D341Med (cell line): ENCODE measurements at regions not wholly inside any gene's neighbourhood (a gene's known extent, or its start where the extent isn't known, plus 50 kb on each side); places are given as distances from the start of the nearest gene placed in this dataset.
A peak's percentile ranks its signal among the peaks of the same experiment; 100 is the strongest.
"Not testable (repeated sequence)": the region's sequence is repeated elsewhere in the genome, so short reads cannot be mapped to it uniquely, and the experiment has no call there.

Source experiments
- DNase-seq: peaks from one replicate; pipeline ENCODE4 v3.0.0; 2012; ENCODE audit warnings: low spot score

DNA sequence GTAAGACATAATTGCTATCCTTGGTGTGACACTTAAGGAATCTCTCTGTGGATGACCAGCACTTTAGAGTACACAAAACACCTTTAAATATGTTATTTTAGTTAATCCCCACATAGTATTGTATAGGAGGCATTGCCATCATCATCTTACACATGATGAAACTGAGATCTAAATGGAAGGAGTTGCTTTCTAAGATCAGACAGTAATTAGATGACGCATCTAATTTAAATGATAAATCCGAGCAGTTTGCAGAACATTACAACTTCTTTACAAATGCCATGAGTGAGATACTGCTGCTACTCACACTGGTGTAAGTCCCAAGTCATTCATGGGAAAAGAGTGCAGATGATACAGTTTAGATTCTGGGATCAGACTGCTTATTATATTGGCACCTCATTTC lies 431.9 kb downstream of the MFSD1 start:
- DNase-seq = no peak

DNA sequence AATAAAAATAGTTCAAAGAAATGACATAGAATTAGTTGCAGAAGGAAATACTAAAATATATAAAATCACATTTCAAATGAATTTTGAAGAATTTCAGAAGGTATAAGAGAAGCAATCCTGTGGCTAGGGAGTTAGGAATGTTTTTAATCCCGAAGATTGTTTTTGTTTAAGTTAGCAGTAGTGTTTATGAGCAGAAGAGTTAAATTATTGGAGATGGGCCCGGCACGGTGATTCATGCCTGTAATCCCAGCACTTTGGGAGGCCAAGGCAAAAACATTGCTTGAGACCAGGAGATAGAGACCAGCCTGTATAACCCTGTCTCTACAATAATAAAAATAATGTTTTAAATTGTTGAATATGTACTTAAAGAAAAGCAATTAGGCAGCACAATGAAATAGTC lies 432.5 kb downstream of the MFSD1 start:
- no peak for DNase-seq

DNA sequence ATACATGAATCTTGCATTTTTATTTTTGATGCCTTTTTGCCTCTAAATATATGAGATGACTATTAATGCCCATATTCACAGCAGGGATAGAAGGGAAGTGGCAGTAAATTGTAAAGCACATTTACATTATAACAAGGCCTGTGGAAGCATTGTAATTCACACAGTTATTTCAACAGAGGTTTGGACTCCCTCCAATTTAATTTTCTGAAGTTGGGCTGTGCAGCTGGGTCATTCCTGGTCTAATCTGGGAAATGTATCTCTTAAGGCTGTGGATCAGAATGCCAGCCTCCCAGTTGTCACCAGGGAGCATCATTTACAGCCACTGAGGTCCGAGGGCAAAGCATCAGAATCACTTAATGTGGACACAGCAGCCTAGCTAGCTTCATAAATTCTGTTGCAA lies 434.5 kb downstream of the MFSD1 start:
- DNase-seq = no peak

DNA sequence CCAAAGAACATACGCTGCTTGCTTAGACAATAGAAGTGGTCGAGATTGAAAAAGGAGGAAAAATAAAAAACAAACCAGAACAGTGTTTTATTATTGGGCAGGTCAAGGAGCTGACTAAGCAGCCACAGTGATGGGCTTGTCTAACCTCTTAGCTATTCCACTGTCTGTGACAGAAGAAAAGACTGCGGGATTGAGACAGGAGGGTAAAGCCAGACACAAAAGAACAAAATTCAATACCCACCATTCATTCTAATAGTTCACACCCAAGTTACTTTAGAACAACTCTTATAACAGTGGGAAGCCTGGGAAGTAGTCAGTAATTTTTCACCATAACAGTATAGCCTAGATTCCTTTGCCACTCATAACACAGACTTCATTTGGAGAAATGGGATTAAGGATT lies 435.4 kb downstream of the MFSD1 start:
- no peak for DNase-seq

DNA sequence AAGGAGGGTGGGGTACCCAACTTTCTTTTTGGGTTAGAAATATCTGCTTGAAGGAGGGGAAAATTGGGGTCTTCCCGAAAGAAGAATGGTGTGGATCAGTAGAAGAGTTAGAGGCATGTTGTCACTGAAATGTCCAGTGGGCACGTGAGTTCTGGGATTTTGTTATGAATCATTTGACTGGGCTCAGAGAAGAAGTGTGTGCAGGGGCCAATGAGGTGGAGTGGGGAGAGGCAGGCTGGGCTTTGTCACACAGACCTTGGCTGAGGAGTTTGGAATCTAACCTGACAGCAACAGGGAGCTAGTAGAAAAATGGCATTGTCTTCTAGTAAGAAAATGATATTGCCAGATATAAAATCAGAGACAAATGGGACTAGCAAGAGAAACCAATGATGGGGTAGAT lies 436.8 kb downstream of the MFSD1 start:
- no peak for DNase-seq

DNA sequence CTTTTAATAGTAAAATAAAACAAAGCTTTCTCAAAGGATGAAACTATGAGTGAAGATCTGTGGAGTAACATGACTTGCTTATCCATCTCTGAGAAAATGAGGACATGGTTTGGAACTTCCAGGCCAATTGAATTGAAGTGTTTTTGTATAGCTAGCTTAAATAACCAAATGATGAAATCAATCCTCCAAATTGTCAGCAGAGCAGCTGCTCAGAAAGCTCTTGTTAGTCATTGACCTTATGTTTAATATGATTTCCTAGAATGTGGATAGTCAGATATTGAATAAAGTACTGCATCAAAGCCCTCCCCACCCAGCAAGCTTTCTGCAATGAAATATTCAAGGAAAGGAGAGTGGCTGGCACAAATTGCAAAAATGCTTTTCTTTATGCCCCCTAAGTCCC lies 437.2 kb downstream of the MFSD1 start:
- no peak for DNase-seq

DNA sequence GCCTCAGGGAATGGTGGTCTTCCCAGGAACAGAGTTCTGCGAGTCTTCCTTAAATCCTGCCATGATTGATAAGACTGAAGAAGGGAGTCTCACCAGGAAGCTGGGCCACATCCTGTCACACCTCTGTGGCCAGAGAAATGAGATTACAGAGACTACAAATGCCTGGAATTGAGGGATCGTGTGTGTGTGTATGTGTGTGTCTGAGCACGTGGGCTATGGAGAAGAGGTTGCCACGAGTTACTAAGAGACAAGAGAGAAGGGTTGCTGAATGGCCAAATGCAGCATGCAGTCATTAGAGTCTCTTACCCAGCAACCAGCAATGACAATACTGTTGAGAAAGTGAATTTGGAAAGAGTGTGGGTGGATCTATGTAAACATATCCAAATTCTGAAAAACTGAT lies 443.1 kb downstream of the MFSD1 start:
- DNase-seq = no peak

DNA sequence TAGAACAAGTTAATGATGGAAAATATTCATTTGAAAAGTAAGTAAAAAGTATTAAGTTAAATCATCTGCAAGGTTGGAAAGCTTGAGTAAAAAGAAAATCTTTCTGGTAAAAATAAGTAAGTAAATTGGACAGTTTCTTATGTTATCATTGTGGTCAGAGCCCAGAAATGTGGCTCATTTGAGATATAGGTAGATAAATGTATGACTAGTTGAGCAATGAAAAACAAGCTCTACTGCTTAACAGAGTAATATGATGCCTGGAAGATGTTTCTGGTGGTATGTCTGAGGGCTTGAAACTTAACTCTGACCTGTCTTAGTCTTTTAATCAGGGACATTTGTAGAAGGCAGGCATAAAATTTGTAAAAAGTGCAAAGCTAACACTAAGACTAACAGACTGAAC lies 444.0 kb downstream of the MFSD1 start:
- no peak for DNase-seq

DNA sequence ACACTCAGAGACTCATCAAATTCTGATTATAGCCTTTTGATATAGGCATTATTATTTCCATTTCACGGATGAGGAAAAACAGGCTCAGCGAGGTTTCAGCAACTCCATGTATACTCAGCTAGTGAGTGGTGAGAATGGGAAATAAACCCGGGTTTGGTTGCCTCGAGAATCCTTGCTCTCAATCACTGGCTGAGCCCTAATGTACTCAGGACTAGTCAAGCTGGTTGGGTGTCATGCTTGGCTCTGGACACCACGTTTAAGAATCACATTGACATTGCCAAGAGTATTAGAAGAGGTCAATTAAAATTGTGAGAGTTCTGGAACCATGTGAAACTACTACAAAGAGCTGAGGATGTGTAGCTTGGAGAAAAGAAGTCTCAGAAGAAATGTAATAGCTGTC lies 444.5 kb downstream of the MFSD1 start:
- no peak for DNase-seq

DNA sequence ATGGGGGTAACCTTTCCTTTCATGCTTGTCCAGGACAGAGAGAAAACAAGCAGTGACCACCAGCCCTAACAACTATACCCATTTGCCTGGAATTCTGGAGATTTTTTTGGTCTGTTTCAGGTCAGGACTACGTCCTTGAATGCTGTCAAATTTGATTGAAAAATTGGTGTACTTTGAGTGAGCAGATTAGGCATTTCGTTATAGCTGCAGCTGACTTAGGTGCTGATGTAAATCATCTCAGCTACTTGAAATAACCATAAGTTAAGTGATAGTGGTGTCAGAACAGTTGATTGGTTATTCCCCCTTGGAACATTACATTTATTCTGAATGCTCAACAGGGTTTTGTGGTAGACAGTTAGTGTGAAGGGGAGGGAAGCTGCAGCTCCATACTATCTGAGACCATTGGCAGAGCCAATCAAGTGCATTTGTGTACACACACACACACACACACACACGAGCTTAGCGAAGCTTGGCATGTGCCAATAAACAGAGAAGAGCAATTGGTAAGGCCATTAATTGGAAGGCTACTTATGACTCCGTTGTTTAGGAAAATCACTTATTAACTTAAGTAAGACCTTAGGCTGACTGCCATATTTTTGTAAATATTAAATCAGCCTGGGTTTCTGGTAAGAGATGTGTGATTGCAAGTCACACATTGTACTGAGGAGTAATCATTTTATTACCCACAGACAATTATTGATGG lies 447.8 kb downstream of the MFSD1 start:
- DNase-seq = no peak

DNA sequence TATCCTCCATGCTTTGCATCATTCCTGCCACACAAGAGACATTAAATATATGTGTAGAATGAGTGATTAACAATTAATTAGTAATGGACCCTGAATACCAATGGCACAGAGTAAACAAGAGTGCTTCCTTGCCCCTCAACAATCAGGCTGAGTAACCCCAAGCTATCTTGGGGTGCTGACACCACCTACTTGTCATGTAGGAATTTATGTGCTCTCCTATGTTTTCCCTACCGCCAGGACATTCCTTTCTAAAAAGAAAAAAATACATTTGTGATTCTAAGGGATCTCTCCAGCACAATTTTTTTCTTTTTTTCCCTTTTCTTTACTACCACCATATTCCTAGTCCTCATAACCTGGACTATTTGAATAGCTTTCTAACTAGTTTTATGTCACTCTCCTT lies 449.1 kb downstream of the MFSD1 start:
- no peak for DNase-seq

DNA sequence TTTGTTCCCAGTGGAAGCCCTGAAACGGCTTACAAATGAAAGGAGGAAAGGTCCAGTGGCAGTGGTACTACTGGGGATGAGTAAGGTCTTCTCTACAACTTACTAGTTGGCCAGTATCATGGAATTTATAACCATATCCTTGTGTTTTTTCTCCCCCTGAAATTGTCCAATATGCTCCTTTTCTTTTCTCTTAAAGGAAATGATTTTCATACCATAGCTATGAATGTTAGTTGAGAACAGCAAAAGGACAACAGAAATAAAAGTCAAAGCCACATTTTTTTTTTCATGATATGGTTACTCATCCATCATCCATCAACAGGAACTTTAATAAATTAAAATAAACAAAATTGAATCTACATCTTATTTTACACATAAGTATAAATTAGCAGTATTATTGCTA lies 450.4 kb downstream of the MFSD1 start:
- no peak for DNase-seq

DNA sequence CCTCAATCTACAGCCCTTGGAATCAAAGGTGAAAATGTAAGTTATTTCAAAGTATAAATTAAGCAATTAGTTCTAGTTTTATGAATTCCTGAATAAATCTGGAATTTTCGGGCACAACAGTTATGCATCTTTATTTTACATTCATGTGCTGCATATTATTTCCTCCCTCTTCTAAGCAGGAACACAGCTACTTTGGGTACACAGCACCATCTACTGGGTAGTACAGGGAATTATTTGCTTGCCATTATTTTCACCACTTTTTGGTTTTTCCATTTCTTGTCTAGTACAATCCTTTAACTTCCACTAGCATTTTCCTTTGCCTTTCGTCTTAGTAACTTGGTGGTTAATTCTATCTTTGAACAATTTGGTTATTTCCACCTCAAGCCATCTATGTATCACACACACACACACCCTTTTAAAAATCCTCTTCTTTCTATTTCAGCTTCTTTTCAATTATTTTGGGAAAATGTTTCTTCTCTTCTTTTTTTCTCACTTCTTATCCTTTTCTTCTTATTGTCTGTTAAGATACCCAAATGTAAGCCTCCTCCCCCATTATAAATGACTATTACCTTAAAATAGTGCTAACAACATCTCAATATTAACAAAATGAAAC lies 451.0 kb downstream of the MFSD1 start:
- no peak for DNase-seq

DNA sequence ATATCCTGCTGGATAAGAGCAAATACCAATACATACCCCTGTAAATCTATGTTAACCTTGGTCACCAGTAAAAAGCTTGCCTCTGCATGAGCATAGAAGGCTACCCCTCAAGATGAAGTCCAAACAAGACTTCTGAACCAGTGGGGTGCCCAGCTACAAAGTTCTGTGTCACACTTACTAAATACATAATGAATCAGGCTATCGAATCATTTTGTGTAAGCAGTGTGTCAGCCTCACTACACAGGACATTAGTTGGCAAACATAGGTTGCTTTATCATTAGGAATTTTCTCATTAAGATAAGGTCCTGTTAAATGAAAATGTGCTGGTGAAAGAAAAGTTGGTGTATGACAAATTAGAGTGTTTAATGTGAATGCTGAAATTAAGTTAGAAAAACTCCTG lies 452.0 kb downstream of the MFSD1 start:
- no peak for DNase-seq

DNA sequence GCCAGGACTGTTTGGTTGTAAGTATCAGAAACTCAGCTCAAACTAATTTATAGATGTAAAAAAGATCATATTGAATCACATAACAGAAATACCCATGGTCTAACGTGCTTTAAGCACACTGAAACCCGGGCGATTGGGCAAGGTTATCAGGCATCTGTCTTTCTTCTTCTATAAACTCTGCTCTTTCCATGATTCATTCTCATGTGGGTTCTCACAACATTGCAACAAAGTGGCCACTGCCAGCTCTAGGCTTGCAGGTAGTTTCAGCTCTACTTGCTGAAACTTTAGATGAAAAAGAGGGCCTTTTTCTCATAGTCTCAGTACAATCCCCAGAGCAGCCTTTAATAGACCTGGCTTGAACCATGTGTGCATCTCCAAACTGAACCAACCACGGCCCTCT lies 456.1 kb downstream of the MFSD1 start:
- no peak for DNase-seq

DNA sequence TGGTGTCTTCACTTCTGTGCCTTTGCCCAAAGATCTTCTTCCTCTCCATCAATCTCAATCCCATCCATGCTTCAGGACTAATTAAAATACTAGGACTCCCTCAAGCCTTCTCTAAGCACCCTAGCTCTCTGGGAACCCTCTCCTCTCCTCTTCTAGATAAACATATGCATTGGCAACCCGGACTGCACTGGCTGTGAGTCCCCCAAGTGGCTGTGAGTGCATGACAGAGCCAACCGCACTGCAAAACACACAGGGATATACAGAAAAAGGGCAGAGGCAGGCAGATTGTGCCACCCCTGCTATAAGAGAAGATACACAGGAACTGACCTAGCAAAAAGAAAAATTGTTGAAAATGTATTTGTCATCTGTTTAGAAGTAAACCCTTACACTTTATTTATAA lies 457.1 kb downstream of the MFSD1 start:
- DNase-seq = no peak

DNA sequence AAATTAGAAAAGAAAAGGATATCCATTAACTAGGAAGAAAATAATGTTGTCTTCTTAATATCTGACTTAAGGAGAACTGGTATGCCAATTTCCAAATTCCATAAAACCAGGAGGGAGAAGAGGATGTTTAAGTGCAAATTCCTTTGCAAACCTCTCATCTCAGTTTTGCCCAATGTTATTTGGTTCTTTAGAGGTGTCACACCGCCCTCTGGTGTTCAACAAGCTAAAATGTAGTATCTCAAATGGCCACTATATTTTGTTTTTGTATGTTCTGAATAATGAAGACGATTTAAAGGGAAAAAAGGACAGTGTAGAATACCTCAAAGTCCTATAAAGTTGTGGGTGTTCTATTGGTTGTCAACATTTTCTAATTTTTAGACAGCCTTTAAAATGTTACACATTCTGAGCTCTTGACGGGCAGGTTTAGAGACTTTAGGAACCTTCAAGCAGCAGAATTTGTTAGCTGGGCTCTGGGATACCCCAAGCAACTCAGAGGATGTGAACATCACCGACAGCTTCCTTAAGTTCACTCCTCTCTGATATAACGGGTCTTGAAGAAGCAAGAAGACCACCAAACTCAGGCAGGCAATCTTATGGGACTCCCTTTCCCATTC lies 458.3 kb downstream of the MFSD1 start:
- DNase-seq = peak; percentile 38

DNA sequence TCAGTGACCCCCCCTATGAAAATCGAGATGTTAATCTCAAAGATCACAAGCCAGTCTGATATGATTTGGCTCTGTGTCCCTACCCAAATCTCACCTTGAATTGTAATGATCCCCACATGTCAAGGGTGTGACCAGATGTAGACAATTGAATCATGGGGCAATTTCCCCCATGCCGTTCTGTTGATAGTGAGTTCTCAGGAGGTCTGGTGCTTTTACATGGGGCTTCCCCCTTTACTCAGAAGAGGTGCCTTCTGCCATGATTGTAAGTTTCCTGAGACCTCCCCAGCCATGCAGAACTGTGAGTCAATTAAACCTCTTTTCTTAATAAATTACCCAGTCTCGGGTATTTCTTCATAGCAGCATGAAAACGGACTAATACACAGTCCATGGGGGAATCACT lies 459.5 kb downstream of the MFSD1 start:
- not testable (repeated sequence) for DNase-seq

DNA sequence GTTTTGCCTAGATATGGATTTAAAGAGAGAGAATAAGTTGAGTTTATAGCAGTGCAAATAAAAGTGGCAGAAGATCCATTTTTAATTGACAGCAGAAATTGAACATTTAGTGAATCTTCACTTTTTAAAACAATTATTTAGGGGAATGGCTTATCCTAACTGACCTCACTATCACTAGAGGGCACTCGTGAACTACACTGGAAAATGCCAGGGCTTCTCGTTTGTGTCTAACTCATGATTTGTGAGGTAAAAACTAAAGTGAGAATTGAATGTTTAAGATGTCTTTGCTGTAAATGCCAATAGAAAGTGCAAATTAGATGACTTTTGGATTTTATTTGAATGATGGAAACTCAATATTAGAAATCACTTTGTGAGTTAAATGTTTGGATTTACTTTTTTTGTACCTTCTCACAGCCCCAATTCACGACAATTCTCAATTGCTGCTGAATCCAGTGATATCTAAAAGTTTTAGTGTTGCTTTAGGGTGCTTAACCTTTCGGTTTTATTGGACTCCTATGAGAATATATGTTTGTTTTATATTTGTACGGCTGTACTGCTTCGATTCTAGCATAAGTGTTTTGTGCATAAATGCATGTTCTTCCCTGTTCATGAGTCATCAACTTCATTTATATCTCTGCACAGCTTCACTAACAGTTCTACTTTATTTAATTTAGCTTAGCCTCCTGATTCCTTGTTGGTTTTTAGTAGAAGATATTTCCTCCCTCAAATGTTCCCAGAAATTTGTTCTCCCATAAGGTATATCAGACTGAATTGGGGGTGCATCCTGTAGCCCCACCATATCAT lies 462.1 kb downstream of the MFSD1 start:
- peak; percentile 41 for DNase-seq

DNA sequence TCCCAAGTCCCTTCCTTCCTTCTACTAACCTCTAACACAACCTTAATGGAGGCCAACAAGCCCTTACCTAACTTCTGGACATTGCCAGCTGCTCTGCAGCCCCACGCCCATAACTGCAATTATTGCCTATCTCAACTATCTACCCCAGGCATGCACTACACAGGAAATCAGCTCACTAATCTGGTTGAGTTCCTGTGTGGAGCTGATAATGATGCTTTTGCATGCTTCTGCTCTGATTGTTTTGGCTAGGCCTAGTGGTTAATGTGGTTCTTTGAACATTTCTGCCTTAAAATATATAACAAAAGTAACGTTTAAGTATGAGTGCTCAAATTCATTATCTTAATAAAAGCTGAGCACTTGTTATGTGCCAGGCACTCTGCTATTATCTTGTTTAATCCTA lies 463.9 kb downstream of the MFSD1 start:
- no peak for DNase-seq

DNA sequence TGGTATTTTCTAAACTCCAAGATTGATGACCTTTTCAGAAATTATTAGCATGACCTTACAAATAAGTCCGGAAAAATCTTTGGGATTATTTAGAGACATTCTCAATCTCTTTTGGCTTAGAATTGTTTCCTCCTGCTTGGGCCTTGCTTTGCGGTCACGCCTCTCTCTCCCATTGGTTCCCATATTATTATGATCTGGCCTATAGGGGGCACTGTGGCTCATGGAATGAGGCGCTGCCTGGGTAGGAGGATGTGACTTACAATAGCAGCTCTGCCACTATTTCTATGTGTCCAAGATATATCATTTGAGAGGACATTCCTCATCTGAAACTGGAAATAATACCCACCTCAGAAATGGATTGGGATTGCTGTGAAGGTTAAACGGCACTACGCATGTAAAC lies 464.9 kb downstream of the MFSD1 start:
- DNase-seq = peak; percentile 68

DNA sequence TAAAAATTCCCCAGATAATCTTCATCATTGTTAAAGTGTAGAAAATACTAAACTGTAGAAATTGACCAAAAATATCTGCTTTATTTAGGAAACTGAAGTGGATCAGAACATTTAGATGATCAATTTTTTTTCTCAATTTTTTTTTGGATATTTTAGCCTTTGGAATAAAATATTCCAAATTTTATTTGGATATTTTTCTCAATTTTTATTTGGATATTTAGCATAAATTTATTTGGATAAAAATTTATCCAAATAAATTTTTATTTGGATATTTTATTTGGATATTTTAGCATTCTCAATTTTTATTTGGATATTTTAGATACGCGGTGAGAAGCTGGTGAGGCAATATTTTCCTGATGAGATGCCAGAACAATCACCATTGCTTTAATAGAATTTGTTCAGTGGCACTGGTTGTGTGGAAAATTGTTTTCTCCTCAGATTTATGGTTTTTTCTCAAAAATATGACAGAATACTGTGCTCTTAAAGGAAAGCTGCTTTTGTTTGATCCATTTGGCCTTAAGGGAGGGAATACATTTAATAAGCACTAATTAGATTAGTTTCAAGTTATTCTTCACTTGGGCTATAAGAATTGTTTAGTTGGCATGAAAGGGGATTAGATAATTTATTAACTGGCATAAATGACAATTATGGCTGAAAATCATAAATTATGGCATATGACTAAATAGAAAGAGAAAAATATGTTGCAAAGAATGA lies 470.1 kb downstream of the MFSD1 start:
- DNase-seq = no peak
